ENCODE measurements at regions not wholly inside any gene's neighbourhood (a gene's known extent, or its start where the extent isn't known, plus 50 kb on each side); places are given as distances from the start of the nearest gene placed in this dataset.

- no peak for TF ChIP-seq CTCF (IDR thresholded peaks at IDR 0.05)
- no peak for TF ChIP-seq POLR2A (IDR thresholded peaks at IDR 0.05)
Measured at GRCh38 chr19:30091856-30092255, 149.8 kb downstream of the URI1 start.

Measured in body of pancreas (tissue), 4 donors.